GM18520 (cell line): ENCODE measurements at regions not wholly inside any gene's neighbourhood (a gene's known extent, or its start where the extent isn't known, plus 50 kb on each side); places are given as distances from the start of the nearest gene placed in this dataset.
"Not testable (repeated sequence)": the region's sequence is repeated elsewhere in the genome, so short reads cannot be mapped to it uniquely, and the experiment has no call there.

Source experiments
- ATAC-seq: cut with Tn5 transposase; IDR thresholded peaks from one replicate; pipeline ENCODE4 v1.9.1; 2021; ENCODE audit not compliant: unreplicated experiment

DNA sequence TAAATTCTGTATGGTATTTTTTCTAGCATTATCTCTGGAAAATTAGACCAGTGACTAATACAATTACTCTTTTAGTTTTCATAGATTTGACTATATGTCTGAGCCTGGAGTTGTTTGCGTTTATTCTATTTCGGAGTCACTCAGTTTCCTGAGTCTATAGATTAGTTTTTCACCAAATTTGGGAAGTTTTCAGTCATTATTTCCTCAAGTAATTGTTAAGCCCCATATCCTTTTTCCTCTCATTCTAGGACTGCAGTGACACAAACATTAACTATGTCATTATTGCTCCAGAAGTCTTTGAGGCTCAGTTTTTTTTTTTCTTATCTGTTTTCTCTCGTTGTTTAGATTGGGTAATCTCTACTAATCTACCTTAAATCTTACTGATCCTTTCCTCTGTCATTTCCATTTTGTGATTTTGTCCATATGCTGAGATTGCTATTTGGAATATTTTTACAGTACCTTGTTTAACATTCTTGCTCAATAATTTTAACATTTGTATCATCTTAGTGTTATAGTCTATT, 886.2 kb downstream of the LTN1 start:
- ATAC-seq = no peak

DNA sequence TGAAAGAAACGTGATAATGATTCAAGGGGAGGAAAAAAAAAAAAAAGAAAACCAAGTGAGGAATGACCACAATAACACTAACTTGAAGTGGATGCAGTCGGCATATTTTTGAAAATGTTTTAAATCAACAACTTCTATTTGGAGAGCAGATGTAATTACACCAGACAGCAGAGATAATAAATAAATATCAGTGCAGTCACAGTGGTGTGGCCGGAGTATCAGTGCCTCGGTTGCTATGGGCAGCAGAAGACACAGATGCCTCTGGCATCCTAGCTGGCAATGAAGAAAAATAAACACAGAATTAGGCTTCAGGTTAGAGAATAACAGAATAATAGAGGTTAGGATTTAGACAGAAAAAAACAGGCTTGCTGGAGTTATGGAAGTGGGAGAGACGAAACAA, 888.3 kb downstream of the LTN1 start:
- ATAC-seq = no peak

- ATAC-seq = no peak
These were observed 892.3 kb downstream of the LTN1 start for GRCh38 chr21:28100366-28100765.

DNA sequence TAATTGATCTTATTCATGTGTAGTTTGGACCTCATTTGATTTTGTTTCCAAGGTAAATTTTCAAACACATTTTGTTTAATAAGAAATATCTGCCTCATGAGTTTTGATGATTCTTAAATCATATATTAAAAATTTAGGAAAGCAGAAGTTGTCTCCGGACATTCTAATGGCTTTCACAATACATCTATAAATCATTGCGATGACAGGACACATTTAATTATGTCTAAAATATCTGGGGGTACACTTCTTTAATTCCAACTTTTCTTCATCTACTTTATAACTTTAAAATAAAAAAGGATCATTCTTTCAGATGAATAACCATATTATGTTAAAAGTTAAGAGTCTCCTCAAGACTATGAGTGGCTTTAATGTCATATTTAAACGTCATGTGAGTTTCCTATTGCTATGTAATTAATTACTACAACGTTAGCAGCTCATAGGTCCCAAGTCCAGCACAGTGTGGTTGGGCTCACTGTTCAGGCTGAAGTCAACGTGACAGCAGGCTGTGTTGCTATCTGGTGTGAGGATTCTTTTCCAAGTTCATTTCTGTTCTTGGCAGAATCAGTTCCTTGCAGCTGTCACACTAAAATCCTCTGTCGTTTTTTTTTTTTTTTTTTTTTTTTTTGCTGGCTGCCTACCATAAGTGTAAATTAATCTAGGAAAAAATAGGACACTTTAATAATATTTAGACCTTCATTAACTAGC, 893.5 kb downstream of the LTN1 start:
- ATAC-seq = no peak

DNA sequence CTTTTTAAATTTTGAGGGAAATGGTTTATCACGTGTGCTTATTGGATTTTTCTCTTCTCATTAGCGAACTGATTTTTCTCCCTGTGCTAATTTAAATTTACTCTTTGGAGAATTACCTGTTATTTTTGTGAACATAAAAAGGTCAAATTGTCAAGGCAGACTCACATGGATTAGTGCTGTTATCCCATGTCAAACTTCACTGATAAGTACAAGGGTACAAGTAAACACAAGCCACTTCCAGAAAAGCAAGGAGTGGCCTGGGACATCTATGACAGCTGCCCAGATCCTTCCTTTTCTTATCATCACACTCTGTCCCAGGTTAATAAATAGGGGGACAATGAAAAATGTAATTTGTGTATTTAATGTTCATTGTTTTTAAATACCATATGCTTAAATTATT, 901.2 kb downstream of the LTN1 start:
- no peak for ATAC-seq

- no peak for ATAC-seq
These were observed 902.1 kb downstream of the LTN1 start for GRCh38 chr21:28090546-28090945.

DNA sequence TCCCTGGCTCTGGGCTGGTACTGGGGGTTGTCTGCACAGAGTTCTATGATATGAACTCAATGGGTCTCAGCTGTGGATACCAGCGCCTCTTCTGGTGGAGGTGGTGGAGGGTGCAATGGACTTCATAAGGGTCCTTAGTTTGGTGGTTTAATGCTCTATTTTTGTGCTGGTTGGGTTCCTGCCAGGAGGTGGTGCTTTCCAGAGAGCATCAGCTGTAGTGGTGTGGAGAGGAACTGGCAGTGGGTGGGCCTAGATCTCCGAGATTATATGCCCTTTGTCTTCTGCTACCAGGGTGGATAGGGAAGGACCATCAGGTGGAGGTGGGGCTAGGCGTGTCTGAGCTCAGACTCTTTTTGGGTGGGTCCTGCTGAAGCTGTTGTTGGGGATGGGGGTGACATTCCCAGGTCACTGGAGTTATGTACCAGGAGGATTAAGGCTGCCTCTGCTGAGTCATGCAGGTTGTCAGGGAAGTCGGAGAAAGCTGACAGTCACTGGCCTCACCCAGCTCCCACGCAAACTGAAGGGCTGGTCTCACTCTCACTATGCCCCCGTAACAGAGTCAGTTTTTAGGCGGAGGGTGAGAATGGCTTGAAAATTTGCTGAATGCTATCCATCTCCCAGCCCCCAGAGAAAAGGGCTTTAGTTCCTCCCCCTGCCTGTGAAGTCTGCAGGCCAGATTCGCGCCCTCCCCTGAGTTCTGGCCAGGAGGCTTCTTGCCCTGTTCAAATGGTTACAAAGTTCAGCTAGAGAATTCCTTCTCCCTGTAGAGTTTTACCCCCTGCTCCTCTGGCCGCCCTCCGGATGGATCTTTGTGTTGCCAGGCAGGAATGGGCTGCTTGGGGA, 902.9 kb downstream of the LTN1 start:
- no peak for ATAC-seq

GRCh38 chr21:28086861-28087581, 905.7 kb downstream of the LTN1 start:
- no peak for ATAC-seq

DNA sequence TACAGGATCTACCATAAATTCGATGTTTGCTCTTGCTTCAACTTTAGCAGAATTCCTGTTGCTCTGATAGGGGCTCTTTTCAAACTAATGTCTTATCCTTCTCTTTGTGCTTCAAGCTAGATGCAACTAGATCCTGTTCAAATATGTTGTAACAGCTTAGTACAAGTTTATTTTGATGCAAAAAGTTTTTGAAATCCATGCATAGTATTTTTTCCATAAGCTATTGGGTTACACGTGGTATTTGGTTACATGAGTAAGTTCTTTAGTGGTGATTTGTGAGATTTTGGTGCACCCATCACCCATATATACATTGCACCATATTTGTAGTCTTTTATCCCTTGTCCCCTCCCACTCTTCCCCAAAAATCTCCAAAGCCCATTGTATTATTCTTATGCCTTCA, 907.7 kb downstream of the LTN1 start:
- ATAC-seq = no peak

DNA sequence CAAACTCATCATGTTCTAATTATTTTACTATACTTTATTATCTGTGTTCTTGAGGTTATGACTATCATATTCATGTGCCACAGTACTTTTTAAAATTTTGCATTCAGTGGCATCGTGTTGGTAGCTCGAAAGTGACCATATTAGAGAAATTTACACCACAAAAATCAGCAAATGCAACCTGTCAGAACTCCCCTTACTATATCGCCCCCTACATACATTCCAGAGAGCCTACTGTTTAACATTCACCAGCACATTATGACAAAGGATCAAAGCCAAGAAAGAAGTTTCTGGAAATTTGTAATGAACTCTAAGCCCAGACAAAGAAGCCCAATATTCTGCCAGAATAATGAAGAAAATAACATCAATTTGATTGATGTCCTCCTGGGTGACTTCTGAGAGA, 909.3 kb downstream of the LTN1 start:
- no peak for ATAC-seq

DNA sequence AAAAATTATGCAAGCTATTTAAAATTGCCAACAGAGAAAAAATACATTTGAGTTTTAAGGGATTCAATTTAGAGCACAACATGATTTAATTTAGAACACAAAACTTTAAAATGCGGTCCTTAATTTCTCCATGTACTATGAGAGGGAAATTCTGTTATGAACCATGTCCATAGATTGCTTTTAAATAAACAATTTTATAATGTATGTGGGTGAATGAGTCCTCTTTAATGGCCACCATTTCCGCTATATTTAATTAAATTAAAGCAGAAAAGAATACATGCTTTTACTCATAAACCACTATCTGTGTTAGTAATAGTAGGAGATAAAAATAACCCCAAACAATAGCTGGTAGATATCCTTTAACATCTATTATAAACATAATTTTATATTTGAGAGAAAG, 914.6 kb downstream of the LTN1 start:
- no peak for ATAC-seq

- no peak for ATAC-seq
These were observed 918.0 kb downstream of the LTN1 start for GRCh38 chr21:28074676-28075075.

- no peak for ATAC-seq
These were observed 920.1 kb downstream of the LTN1 start for GRCh38 chr21:28072601-28073000.

DNA sequence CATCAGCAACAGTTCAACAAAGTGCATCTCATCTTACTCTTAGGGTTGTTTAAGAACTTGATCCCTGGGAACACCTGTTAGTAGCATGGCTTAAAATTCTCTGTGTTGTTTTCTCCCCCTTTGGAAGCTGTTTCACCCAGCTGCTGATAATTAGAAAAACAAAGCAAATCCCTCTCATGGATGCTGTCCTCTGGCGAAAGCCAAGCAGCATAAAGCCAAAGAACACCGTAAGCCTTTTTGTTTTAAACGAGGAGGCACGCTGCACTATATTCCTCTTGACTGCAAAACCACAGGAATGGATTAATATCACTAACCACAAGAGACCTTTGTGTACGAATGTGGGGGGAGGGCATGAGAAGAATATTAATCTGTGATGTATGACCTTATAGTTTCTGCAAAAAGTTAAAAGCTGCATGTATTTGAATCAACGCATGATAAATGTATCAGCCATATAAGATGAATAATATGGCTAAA, 923.2 kb downstream of the LTN1 start:
- no peak for ATAC-seq

DNA sequence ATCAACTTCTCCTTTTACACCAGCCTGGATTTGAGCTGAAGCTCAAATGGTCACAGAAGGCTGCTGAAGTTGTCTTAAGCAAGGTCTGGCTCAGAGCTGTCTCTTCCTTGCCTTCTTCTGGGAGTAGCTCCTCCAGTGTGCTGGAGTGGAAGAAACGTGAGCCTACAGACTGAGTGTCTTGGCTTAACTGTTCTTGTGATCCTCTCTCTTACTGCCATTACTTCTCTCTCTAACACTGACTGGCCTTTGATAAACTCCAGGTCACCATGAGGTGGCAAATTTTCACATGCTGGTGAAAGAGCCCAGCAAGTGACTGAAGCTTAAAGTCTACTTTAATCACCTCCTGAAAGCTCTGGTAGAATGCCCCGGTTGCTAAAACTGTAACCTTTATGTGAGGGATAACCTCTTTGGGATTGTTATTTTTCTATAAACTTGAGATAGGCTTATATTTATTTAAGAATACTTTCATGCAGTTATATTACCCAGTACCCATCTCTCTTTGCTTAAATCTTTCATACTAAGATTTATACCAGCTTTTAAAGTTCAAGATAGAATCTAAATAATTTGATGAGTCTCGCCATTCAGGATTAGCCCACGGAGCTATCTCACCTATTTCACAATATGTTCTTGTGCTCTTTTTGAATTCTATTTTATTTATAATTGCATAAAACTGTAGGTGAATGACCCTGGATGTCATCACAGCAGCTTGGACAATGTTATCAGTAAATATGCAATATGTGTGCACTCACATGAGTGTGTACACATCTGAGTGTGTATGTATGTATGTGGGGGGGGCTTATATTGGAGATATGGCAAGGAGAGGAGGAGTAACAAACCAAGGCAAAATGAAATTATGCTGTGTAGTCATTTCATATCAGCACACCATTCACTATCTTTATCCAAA, 924.0 kb downstream of the LTN1 start:
- no peak for ATAC-seq

DNA sequence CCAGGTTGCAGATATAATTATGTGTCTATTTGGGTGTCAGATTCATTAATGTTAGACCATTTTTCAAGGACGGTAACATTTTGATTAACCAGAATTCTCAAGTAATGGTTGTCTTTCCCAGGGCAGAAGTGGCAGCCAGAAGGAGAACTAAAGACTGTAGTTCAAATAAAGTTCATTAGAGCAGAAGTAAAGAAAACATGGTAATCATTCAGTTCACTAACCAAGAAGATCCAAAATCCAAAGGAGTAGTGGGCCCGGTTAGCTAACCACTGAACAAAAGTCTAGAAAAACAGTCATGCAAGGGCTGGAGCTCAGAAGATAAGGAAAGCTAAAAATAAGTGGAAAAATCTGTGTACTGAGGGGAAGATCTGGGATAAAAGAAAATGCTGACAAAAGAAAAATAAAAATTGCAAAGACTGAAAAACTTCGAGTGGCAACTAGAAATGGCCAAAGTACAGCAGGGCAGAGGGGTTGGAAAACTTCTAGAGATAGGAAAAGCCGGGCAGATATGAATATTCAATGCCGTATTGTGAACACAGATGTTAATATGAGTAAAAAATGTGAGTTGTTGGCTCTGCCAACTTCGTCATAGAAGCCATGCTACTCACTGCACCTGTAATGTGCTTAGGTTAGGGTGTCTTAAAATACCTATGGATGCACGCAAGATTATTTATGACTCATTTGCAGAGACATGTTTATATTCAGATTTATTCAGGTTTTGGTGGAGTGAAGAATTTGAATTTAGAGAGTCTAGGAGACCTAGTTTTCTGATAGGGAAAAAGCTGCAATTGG, 925.9 kb downstream of the LTN1 start:
- ATAC-seq = no peak

DNA sequence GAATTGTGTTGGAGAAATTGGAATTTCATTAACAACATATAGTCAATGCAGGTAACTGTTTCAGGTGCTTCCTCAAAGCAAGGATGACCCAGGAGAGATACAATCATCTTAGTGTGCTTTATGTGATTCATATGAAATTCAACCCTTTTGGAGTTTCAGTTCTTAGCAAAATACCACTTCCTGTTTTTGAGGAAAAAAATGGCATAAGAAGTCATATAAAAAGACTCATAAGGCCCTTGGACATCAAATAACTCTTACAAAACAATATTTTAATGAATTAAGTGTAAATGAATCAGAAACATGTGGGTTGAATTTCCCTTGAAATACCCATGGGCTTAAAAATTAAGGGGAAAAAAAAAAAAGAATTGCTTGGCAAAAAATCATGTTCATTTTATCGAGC, 926.6 kb downstream of the LTN1 start:
- ATAC-seq = no peak

DNA sequence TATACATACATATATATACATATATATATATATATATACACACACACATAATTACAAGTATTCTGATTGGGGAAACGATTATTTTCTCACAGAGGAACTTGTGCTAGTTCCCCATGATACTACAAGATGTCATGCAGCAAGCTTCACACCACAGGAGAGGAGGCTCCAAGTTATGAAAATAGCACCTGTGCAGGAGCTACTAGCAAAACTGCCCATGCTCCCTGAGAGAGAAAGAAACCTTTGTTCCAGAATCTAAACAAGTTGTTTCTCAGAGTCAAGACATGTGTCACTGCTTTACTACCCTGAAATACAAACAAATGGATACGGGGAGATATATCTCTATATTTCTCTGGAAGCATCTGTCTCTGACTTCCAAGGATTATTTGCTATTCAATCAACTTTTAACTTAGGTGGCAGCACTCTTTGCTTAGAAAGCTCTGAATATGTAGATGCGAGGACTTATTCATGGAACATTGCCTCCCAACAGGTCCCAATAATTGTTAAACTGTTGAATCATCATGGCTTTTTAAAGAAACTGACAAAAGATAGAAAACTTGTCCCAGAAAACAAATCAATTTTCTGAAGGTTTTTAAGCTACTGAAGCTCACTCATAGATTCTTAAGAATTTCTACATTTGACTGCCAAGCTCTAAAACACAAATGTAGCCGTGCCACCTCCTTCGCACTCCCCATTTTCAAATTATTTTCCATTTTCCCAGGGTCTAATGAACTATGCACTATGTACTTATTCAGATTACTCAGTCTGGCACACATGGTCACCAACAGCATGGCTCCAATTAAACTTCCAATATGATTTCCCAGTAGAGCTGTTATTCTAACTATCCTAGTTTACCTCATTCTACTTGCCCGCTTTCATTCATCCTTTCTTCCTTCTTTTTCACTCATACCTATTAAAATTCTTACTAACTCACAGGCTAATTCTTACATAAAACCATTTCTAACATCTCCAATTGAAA, 929.1 kb downstream of the LTN1 start:
- no peak for ATAC-seq

DNA sequence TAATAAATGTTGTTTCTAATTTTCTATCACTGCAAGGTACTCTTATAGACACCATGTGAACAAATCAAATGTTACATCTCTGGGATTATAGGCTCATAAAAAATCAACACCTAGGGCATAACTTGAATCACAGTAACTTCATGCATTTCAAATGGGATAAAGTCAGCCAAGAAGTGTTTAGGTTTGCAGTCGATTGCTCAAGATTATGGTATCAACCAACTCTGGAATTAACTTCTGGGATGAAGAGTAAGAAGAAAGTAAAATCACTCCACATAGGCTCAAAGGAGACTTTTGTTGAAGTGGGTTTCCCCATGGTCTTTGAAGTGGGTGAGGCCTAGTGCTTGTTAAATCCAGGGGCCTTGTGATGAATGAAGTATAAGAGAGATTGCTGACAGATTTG, 939.7 kb downstream of the LTN1 start:
- not testable (repeated sequence) for ATAC-seq
